HG03342 (cell line): ENCODE measurements at regions not wholly inside any gene's neighbourhood (a gene's known extent, or its start where the extent isn't known, plus 50 kb on each side); places are given as distances from the start of the nearest gene placed in this dataset.
"Not testable (repeated sequence)": the region's sequence is repeated elsewhere in the genome, so short reads cannot be mapped to it uniquely, and the experiment has no call there.

Experiments used
- ATAC-seq: cut with Tn5 transposase; IDR thresholded peaks from one replicate; pipeline ENCODE4 v1.9.1; 2021; ENCODE audit warnings: mild to moderate bottlenecking, moderate library complexity; ENCODE audit not compliant: unreplicated experiment

- not testable (repeated sequence) for ATAC-seq
These were observed 343.3 kb upstream of the PLGLB2 start for GRCh38 chr2:87404411-87405255.

GRCh38 chr2:87405531-87406216 lies 342.2 kb upstream of the PLGLB2 start:
- not testable (repeated sequence) for ATAC-seq

GRCh38 chr2:87406406-87407175 lies 341.3 kb upstream of the PLGLB2 start:
- not testable (repeated sequence) for ATAC-seq

- not testable (repeated sequence) for ATAC-seq
These were observed 338.3 kb upstream of the PLGLB2 start for GRCh38 chr2:87409601-87410000.

GRCh38 chr2:87410371-87410770 lies 337.5 kb upstream of the PLGLB2 start:
- ATAC-seq: not testable (repeated sequence)

GRCh38 chr2:87412036-87412820 lies 335.7 kb upstream of the PLGLB2 start:
- not testable (repeated sequence) for ATAC-seq

- ATAC-seq: not testable (repeated sequence)
These were observed 333.6 kb upstream of the PLGLB2 start for GRCh38 chr2:87414331-87414730.

- ATAC-seq: not testable (repeated sequence)
These were observed 332.9 kb upstream of the PLGLB2 start for GRCh38 chr2:87414795-87415570.

- not testable (repeated sequence) for ATAC-seq
These were observed 332.2 kb upstream of the PLGLB2 start for GRCh38 chr2:87415586-87416265.

- not testable (repeated sequence) for ATAC-seq
These were observed 331.7 kb upstream of the PLGLB2 start for GRCh38 chr2:87416266-87416592.

GRCh38 chr2:87417147-87417546 lies 330.7 kb upstream of the PLGLB2 start:
- ATAC-seq: not testable (repeated sequence)

GRCh38 chr2:87417742-87418567 lies 329.9 kb upstream of the PLGLB2 start:
- not testable (repeated sequence) for ATAC-seq

- ATAC-seq: not testable (repeated sequence)
These were observed 328.8 kb upstream of the PLGLB2 start for GRCh38 chr2:87418823-87419822.

GRCh38 chr2:87419980-87420379 lies 327.9 kb upstream of the PLGLB2 start:
- not testable (repeated sequence) for ATAC-seq

GRCh38 chr2:87420954-87421353 lies 326.9 kb upstream of the PLGLB2 start:
- ATAC-seq: not testable (repeated sequence)

- ATAC-seq: not testable (repeated sequence)
These were observed 323.8 kb upstream of the PLGLB2 start for GRCh38 chr2:87423796-87424762.
